DND-41 (cell line): ENCODE measurements at regions not wholly inside any gene's neighbourhood (a gene's known extent, or its start where the extent isn't known, plus 50 kb on each side); places are given as distances from the start of the nearest gene placed in this dataset.

Experiments used
- ATAC-seq: fragments of 200-7000 bp; cut with Tn5 transposase; 3 replicates; pipeline ENCODE4 v1.9.1; 2021; ENCODE audit warnings: low read depth; ENCODE audit not compliant: insufficient read depth
- DNase-seq: peaks from one replicate; pipeline ENCODE4 v3.0.0-alpha.2; 2020
- H2AFZ ChIP-seq: 2 replicates; pipeline ENCODE4 v1.6.0; 2012; ENCODE audit warnings: low read depth, low read length
- H3K27ac ChIP-seq: 2 replicates; pipeline ENCODE4 v1.5.1; 2012; ENCODE audit warnings: low read length, inconsistent platforms
- H3K27me3 ChIP-seq: fragments of 200-600 bp; sonication (generic); 2 replicates; pipeline ENCODE4 v1.6.0; 2012; ENCODE audit warnings: low read length, mild to moderate bottlenecking, inconsistent platforms; ENCODE audit not compliant: insufficient read depth, poor library complexity
- H3K36me3 ChIP-seq: 2 replicates; pipeline ENCODE4 v1.5.1; 2012; ENCODE audit warnings: low read length, inconsistent platforms; ENCODE audit not compliant: insufficient read depth
- H3K4me1 ChIP-seq: 2 replicates; pipeline ENCODE4 v1.5.1; 2012; ENCODE audit warnings: mild to moderate bottlenecking, low read length; ENCODE audit not compliant: insufficient read depth
- H3K4me2 ChIP-seq: 2 replicates; pipeline ENCODE4 v1.6.0; 2012; ENCODE audit warnings: mild to moderate bottlenecking, moderate library complexity, low read length, inconsistent platforms; ENCODE audit not compliant: insufficient read depth
- H3K4me3 ChIP-seq, 2 experiments: fragments of 200-600 bp in 1 of 2; shearing (Covaris generic) in 1 of 2; 2 replicates each; pipeline ENCODE4 v1.5.1; 2012 to 2016; ENCODE audit warnings: inconsistent platforms in 2 of 2, low read length in 2 of 2, mild to moderate bottlenecking in 2 of 2, low read depth in 1 of 2, moderate library complexity in 1 of 2
- H3K79me2 ChIP-seq: 2 replicates; pipeline ENCODE4 v1.6.0; 2012; ENCODE audit warnings: low read length, inconsistent platforms; ENCODE audit not compliant: insufficient read depth
- H3K9ac ChIP-seq: 2 replicates; pipeline ENCODE4 v1.6.0; 2012; ENCODE audit warnings: low read depth, mild to moderate bottlenecking, inconsistent platforms, low read length, moderate library complexity
- H3K9me3 ChIP-seq: 2 replicates; pipeline ENCODE4 v1.5.1; 2012; ENCODE audit warnings: low read length, moderate library complexity, mild to moderate bottlenecking, inconsistent platforms; ENCODE audit not compliant: insufficient read depth, severe bottlenecking
- H4K20me1 ChIP-seq: 2 replicates; pipeline ENCODE4 v1.6.0; 2012; ENCODE audit warnings: low read length; ENCODE audit not compliant: insufficient read depth
- EZH2 ChIP-seq: IDR thresholded peaks from 3 replicates; pipeline ENCODE4 v1.6.1; 2012; ENCODE audit warnings: borderline replicate concordance, low read depth, mild to moderate bottlenecking, moderate library complexity, low read length, inconsistent platforms; ENCODE audit not compliant: severe bottlenecking
- TF ChIP-seq, protein P1 (sequence below): IDR thresholded peaks from 2 replicates; pipeline ENCODE4 v1.5.1; 2012; ENCODE audit warnings: borderline replicate concordance, low read length, moderate library complexity, mild to moderate bottlenecking; ENCODE audit not compliant: poor library complexity, severe bottlenecking; ENCODE audit errors: extremely low read depth

DNA sequence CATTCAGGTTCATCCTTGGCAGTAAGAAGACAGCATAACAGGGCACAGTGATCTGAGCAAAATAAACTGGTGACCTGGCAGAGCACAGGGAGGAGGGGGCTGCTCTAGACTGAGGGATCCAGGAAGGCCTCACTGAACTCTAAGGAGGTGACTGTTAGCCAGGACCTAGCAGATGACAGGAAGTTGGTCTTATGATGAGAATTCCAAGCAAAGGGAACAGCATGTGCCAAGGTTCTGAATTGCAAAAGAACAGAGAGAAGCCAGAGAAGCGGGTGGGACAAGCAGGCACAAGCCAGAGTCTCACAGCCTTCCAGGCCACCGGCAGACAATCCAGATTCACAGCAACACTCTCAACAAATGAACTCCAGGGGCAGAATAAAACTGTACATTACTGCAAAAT is 152.7 kb upstream of the PTPRM start:
- no peaks in the 10 kb centered on the region for H3K79me2 ChIP-seq
- no peak overlapping the region for H3K27ac ChIP-seq
- DNase-seq (no peak), ATAC-seq (no peak)
- H3K36me3 ChIP-seq = no peaks in the 10 kb centered on the region
- peaks cover 3% of the 10 kb centered on the region for H3K9me3 ChIP-seq
- TF ChIP-seq, protein P1, sequence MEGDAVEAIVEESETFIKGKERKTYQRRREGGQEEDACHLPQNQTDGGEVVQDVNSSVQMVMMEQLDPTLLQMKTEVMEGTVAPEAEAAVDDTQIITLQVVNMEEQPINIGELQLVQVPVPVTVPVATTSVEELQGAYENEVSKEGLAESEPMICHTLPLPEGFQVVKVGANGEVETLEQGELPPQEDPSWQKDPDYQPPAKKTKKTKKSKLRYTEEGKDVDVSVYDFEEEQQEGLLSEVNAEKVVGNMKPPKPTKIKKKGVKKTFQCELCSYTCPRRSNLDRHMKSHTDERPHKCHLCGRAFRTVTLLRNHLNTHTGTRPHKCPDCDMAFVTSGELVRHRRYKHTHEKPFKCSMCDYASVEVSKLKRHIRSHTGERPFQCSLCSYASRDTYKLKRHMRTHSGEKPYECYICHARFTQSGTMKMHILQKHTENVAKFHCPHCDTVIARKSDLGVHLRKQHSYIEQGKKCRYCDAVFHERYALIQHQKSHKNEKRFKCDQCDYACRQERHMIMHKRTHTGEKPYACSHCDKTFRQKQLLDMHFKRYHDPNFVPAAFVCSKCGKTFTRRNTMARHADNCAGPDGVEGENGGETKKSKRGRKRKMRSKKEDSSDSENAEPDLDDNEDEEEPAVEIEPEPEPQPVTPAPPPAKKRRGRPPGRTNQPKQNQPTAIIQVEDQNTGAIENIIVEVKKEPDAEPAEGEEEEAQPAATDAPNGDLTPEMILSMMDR = no peak
- no peak for TF ChIP-seq EZH2
- H3K4me1 ChIP-seq = no peaks in the 10 kb centered on the region
- H3K27me3 ChIP-seq = no peaks in the 10 kb centered on the region
- H2AFZ ChIP-seq = no peak overlapping the region
- H4K20me1 ChIP-seq = no peaks in the 10 kb centered on the region
- H3K4me2 ChIP-seq = no peak overlapping the region
- no peak overlapping the region for H3K9ac ChIP-seq
- H3K4me3 ChIP-seq = no peak overlapping the region

- ATAC-seq = no peak
- Histone ChIP-seq H3K4me3 (no peak overlapping the region), H3K9me3 (peaks cover 3% of the 10 kb centered on the region), H2AFZ (no peak overlapping the region), H3K27ac (no peak overlapping the region), H3K9ac (no peak overlapping the region), H4K20me1 (no peaks in the 10 kb centered on the region), H3K4me1 (no peaks in the 10 kb centered on the region), H3K79me2 (no peaks in the 10 kb centered on the region), H3K27me3 (no peaks in the 10 kb centered on the region), H3K36me3 (no peaks in the 10 kb centered on the region), H3K4me2 (no peak overlapping the region)
- TF ChIP-seq EZH2 = no peak
- TF ChIP-seq, protein P1 = no peak
- DNase-seq = no peak
Measured at GRCh38 chr18:7415081-7415894, 151.8 kb upstream of the PTPRM start.

GRCh38 chr18:7417727-7418126 is 149.4 kb upstream of the PTPRM start:
- Histone ChIP-seq H3K9me3 (peaks cover 3% of the 10 kb centered on the region), H3K4me3 (no peak overlapping the region), H2AFZ (no peak overlapping the region), H3K27me3 (no peaks in the 10 kb centered on the region), H3K36me3 (no peaks in the 10 kb centered on the region), H3K9ac (no peak overlapping the region), H3K27ac (no peak overlapping the region), H4K20me1 (no peaks in the 10 kb centered on the region), H3K4me1 (no peaks in the 10 kb centered on the region), H3K4me2 (no peak overlapping the region), H3K79me2 (no peaks in the 10 kb centered on the region)
- ATAC-seq = no peak
- no peak for TF ChIP-seq EZH2
- TF ChIP-seq, protein P1 = no peak
- DNase-seq = no peak
